Activated T-cell treated with anti-CD3 and anti-CD28 coated beads, Interleukin-2, amount 50 U/mL, for 72 hours (primary cell): ENCODE measurements at regions not wholly inside any gene's neighbourhood (a gene's known extent, or its start where the extent isn't known, plus 50 kb on each side); places are given as distances from the start of the nearest gene placed in this dataset.
"Not testable (repeated sequence)": the region's sequence is repeated elsewhere in the genome, so short reads cannot be mapped to it uniquely, and the experiment has no call there.

Experiments
- ATAC-seq, 2 donors: fragments of 150-1000 bp; cut with Tn5 transposase; replicated peaks in 1 of 2; 2 replicates each; pipeline ENCODE4 v1.10.0; 2021; ENCODE audit warnings: moderate library complexity in 2 of 2, mild to moderate bottlenecking in 1 of 2
- DNase-seq, 2 donors: peaks; one replicate each; pipeline ENCODE4 v3.0.0; 2021 to 2022; ENCODE audit warnings: mixed read lengths in 1 of 2
- H3K27ac Mint-ChIP-seq: one replicate; pipeline ENCODE4 v1.8.0; 2022; ENCODE audit warnings: mild to moderate bottlenecking, moderate library complexity, mixed read lengths
- H3K27me3 Mint-ChIP-seq: one replicate; pipeline ENCODE4 v1.8.0; 2022; ENCODE audit warnings: low read depth, mixed read lengths
- H3K36me3 Mint-ChIP-seq, 2 donors: one replicate each; pipeline ENCODE4 v1.8.0; 2022; ENCODE audit warnings: mixed read lengths in 2 of 2, mild to moderate bottlenecking in 1 of 2; ENCODE audit not compliant: insufficient read depth in 2 of 2
- H3K4me1 Mint-ChIP-seq: one replicate; pipeline ENCODE4 v1.8.0; 2022; ENCODE audit warnings: low read depth, mixed read lengths
- H3K4me3 Mint-ChIP-seq, 2 donors: one replicate each; pipeline ENCODE4 v1.8.0; 2022; ENCODE audit warnings: mild to moderate bottlenecking in 2 of 2, mixed read lengths in 2 of 2, moderate library complexity in 2 of 2
- H3K9me3 Mint-ChIP-seq, 2 donors: one replicate each; pipeline ENCODE4 v1.8.0; 2022; ENCODE audit warnings: mixed read lengths in 2 of 2

GRCh38 chrY:18966001-18966400 is 192.5 kb upstream of the HSFY2 start:
- Mint-ChIP-seq H3K27me3 (no peaks in the 10 kb centered on the region), H3K36me3 (no peaks in the 10 kb centered on the region), H3K4me3 (no peak overlapping the region)

GRCh38 chrY:18958846-18959245 is 185.3 kb upstream of the HSFY2 start:
- H3K27me3 Mint-ChIP-seq = no peaks in the 10 kb centered on the region
- no peaks in the 10 kb centered on the region for H3K36me3 Mint-ChIP-seq
- DNase-seq (no peak), ATAC-seq (no peak)
- no peak overlapping the region for H3K4me3 Mint-ChIP-seq
- H3K27ac Mint-ChIP-seq = no peak overlapping the region
- H3K4me1 Mint-ChIP-seq = no peaks in the 10 kb centered on the region
- H3K9me3 Mint-ChIP-seq = peaks cover 0 to 2% of the 10 kb centered on the region in 2 donors

More at GRCh38 chrY:18966001-18966400, 192.5 kb upstream of the HSFY2 start:
- DNase-seq = no peak
- Mint-ChIP-seq H3K27ac (no peak overlapping the region), H3K9me3 (peaks cover 0 to 5% of the 10 kb centered on the region in 2 donors), H3K4me1 (no peaks in the 10 kb centered on the region)
- ATAC-seq = no peak

GRCh38 chrY:18951657-18952435 is 178.3 kb upstream of the HSFY2 start:
- no peak for ATAC-seq
- H3K27me3 Mint-ChIP-seq = no peaks in the 10 kb centered on the region
- peaks cover 0 to 12% of the 10 kb centered on the region in 2 donors for H3K9me3 Mint-ChIP-seq
- no peak for DNase-seq
- no peak overlapping the region for H3K4me3 Mint-ChIP-seq
- no peak overlapping the region for H3K27ac Mint-ChIP-seq
- H3K36me3 Mint-ChIP-seq = peaks cover 0 to 10% of the 10 kb centered on the region in 2 donors
- no peaks in the 10 kb centered on the region for H3K4me1 Mint-ChIP-seq

GRCh38 chrY:18951019-18951418 is 177.5 kb upstream of the HSFY2 start:
- H3K4me3 Mint-ChIP-seq = no peak overlapping the region
- no peak overlapping the region for H3K27ac Mint-ChIP-seq
- H3K27me3 Mint-ChIP-seq = no peaks in the 10 kb centered on the region
- DNase-seq = no peak
- peaks cover 0 to 16% of the 10 kb centered on the region in 2 donors for H3K9me3 Mint-ChIP-seq
- no peaks in the 10 kb centered on the region for H3K4me1 Mint-ChIP-seq
- ATAC-seq = no peak
- peaks cover 0 to 13% of the 10 kb centered on the region in 2 donors for H3K36me3 Mint-ChIP-seq

GRCh38 chrY:18936831-18937230 is 163.3 kb upstream of the HSFY2 start:
- Mint-ChIP-seq H3K27ac (no peak overlapping the region), H3K36me3 (no peaks in the 10 kb centered on the region), H3K9me3 (peaks cover 0 to 2% of the 10 kb centered on the region in 2 donors), H3K4me1 (no peaks in the 10 kb centered on the region), H3K4me3 (no peak overlapping the region), H3K27me3 (no peaks in the 10 kb centered on the region)
- ATAC-seq (no peak), DNase-seq (no peak)

- no peak overlapping the region for H3K27ac Mint-ChIP-seq
- H3K9me3 Mint-ChIP-seq = no peaks in the 10 kb centered on the region
- no peaks in the 10 kb centered on the region for H3K36me3 Mint-ChIP-seq
- ATAC-seq (no peak), DNase-seq (no peak)
- no peaks in the 10 kb centered on the region for H3K27me3 Mint-ChIP-seq
- no peak overlapping the region for H3K4me3 Mint-ChIP-seq
- H3K4me1 Mint-ChIP-seq = no peaks in the 10 kb centered on the region
These were observed 145.7 kb upstream of the HSFY2 start for GRCh38 chrY:18919256-18919655.

GRCh38 chrY:18912846-18913245 is 139.3 kb upstream of the HSFY2 start:
- Mint-ChIP-seq H3K27ac (no peak overlapping the region), H3K4me1 (no peaks in the 10 kb centered on the region), H3K27me3 (no peaks in the 10 kb centered on the region), H3K4me3 (no peak overlapping the region), H3K9me3 (no peaks in the 10 kb centered on the region), H3K36me3 (no peaks in the 10 kb centered on the region)
- DNase-seq = no peak
- no peak for ATAC-seq

GRCh38 chrY:18909846-18910245 is 136.3 kb upstream of the HSFY2 start:
- Mint-ChIP-seq H3K4me1 (no peaks in the 10 kb centered on the region), H3K27me3 (no peaks in the 10 kb centered on the region), H3K4me3 (no peak overlapping the region), H3K27ac (no peak overlapping the region), H3K36me3 (no peaks in the 10 kb centered on the region), H3K9me3 (no peaks in the 10 kb centered on the region)
- no peak for ATAC-seq
- DNase-seq = no peak

GRCh38 chrY:18906198-18906597 is 132.7 kb upstream of the HSFY2 start:
- H3K27ac Mint-ChIP-seq, DNase-seq, H3K9me3 Mint-ChIP-seq, ATAC-seq, H3K36me3 Mint-ChIP-seq, H3K4me1 Mint-ChIP-seq, H3K27me3 Mint-ChIP-seq, H3K4me3 Mint-ChIP-seq: not testable (repeated sequence)

- ATAC-seq (no peak), DNase-seq (no peak)
- no peak overlapping the region for H3K27ac Mint-ChIP-seq
- no peaks in the 10 kb centered on the region for H3K9me3 Mint-ChIP-seq
- H3K36me3 Mint-ChIP-seq = no peaks in the 10 kb centered on the region
- no peaks in the 10 kb centered on the region for H3K27me3 Mint-ChIP-seq
- no peaks in the 10 kb centered on the region for H3K4me1 Mint-ChIP-seq
- no peak overlapping the region for H3K4me3 Mint-ChIP-seq
These were observed 130.8 kb upstream of the HSFY2 start for GRCh38 chrY:18904296-18904695.

GRCh38 chrY:18891994-18892393 is 118.5 kb upstream of the HSFY2 start:
- Mint-ChIP-seq H3K27me3 (no peaks in the 10 kb centered on the region), H3K4me3 (no peak overlapping the region), H3K27ac (no peak overlapping the region), H3K9me3 (peaks cover 0 to 1% of the 10 kb centered on the region in 2 donors), H3K36me3 (no peaks in the 10 kb centered on the region), H3K4me1 (no peaks in the 10 kb centered on the region)
- ATAC-seq (no peak), DNase-seq (no peak)

GRCh38 chrY:18889548-18889947 is 116.0 kb upstream of the HSFY2 start:
- Mint-ChIP-seq H3K9me3 (peaks cover 0 to 1% of the 10 kb centered on the region in 2 donors), H3K4me1 (no peaks in the 10 kb centered on the region), H3K4me3 (no peak overlapping the region), H3K27me3 (no peaks in the 10 kb centered on the region), H3K27ac (no peak overlapping the region), H3K36me3 (no peaks in the 10 kb centered on the region)
- no peak for ATAC-seq
- no peak for DNase-seq

GRCh38 chrY:18884748-18885147 is 111.2 kb upstream of the HSFY2 start:
- no peak overlapping the region for H3K27ac Mint-ChIP-seq
- DNase-seq = no peak
- no peaks in the 10 kb centered on the region for H3K4me1 Mint-ChIP-seq
- ATAC-seq = no peak
- H3K36me3 Mint-ChIP-seq = no peaks in the 10 kb centered on the region
- no peak overlapping the region for H3K4me3 Mint-ChIP-seq
- no peaks in the 10 kb centered on the region for H3K27me3 Mint-ChIP-seq
- no peaks in the 10 kb centered on the region for H3K9me3 Mint-ChIP-seq

GRCh38 chrY:18869145-18869544 is 95.6 kb upstream of the HSFY2 start:
- H3K27me3 Mint-ChIP-seq, H3K4me3 Mint-ChIP-seq, H3K9me3 Mint-ChIP-seq: not testable (repeated sequence)

More at GRCh38 chrY:18869145-18869544, 95.6 kb upstream of the HSFY2 start:
- H3K4me1 Mint-ChIP-seq, ATAC-seq, H3K36me3 Mint-ChIP-seq, H3K27ac Mint-ChIP-seq, DNase-seq: not testable (repeated sequence)
